C4-2B (cell line): ENCODE measurements at regions not wholly inside any gene's neighbourhood (a gene's known extent, or its start where the extent isn't known, plus 50 kb on each side); places are given as distances from the start of the nearest gene placed in this dataset.

Experiments used
- H3K27ac ChIP-seq: fragments of 450-650 bp; 2 replicates; pipeline ENCODE4 v1.5.1; 2017
- ZFX ChIP-seq: fragments of 450-650 bp; IDR thresholded peaks from 2 replicates; pipeline ENCODE4 v1.6.1; 2017
- TF ChIP-seq, protein P1 (sequence below): fragments of 450-650 bp; conservative IDR thresholded peaks from 2 replicates; pipeline ENCODE4 v1.5.1; 2017; ENCODE audit warnings: mild to moderate bottlenecking

- TF ChIP-seq ZFX = no peak
- TF ChIP-seq, protein P1, sequence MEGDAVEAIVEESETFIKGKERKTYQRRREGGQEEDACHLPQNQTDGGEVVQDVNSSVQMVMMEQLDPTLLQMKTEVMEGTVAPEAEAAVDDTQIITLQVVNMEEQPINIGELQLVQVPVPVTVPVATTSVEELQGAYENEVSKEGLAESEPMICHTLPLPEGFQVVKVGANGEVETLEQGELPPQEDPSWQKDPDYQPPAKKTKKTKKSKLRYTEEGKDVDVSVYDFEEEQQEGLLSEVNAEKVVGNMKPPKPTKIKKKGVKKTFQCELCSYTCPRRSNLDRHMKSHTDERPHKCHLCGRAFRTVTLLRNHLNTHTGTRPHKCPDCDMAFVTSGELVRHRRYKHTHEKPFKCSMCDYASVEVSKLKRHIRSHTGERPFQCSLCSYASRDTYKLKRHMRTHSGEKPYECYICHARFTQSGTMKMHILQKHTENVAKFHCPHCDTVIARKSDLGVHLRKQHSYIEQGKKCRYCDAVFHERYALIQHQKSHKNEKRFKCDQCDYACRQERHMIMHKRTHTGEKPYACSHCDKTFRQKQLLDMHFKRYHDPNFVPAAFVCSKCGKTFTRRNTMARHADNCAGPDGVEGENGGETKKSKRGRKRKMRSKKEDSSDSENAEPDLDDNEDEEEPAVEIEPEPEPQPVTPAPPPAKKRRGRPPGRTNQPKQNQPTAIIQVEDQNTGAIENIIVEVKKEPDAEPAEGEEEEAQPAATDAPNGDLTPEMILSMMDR = no peak
- H3K27ac ChIP-seq = no peak overlapping the region
Observed at GRCh38 chr10:105679781-105680180, 1038.7 kb downstream of the SORCS3 start.

DNA sequence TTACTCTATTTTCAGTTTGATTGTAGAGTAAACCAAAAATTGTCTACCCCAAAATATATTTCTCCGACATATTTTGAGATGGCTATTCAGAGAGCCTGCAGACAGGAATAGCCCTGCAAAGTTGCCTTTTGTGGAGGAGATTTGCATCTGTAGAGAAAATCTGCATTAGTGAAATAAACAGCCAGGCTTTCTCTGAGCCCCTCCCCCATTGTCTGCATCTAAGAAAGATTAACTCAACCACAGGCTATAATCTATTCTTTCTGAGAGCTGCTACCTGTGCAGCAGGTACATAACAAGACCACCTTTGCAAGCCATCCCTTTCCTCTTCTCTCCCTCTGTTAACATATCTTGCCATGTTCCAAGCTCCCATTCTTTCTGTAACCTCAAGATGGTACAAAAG lies 1034.2 kb downstream of the SORCS3 start:
- no peak for TF ChIP-seq ZFX
- TF ChIP-seq, protein P1 = no peak
- H3K27ac ChIP-seq = no peak overlapping the region

DNA sequence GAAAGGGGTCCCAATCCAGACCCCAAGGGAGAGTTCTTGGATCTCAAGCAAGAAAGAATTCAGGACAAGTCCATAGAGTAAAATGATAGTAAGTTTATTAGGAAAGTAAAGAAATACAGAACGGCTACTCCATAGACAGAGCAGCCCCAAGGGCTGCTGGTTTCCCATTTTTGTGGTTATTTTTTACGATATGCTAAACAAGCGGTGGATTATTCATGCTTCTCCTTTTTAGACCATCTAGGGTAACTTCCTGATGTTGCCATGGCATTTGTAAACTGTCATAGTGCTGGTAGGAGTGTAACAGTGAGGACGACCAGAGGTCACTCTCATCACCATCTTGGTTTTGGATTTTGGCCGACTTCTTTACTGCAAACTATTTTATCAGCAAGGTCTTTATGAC lies 1033.4 kb downstream of the SORCS3 start:
- TF ChIP-seq, protein P1 = no peak
- TF ChIP-seq ZFX = no peak
- H3K27ac ChIP-seq = no peak overlapping the region

DNA sequence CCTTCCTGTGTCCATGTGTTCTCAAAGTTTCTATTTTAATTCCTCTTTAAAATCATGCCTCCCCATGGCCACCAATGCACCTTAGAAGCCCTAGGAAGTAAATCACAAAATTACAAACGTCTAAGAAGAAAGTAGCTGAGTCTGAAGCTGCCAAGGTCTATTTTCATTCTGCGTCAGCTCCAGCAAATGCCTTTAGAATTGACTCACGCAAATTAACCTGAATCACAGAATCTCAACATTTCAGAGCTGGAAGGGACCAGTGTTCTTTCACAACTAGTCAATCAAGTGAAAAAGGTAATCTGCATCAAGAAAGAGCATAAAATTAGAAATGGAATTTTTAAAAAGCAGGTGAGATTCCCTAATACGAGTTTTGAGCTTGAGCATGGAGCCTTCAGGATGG lies 1017.6 kb downstream of the SORCS3 start:
- no peak overlapping the region for H3K27ac ChIP-seq
- TF ChIP-seq, protein P1 = no peak
- TF ChIP-seq ZFX = no peak

GRCh38 chr10:105656856-105657255 lies 1015.8 kb downstream of the SORCS3 start:
- TF ChIP-seq ZFX = no peak
- TF ChIP-seq, protein P1 = no peak
- H3K27ac ChIP-seq = no peak overlapping the region

- no peak overlapping the region for H3K27ac ChIP-seq
- no peak for TF ChIP-seq ZFX
- TF ChIP-seq, protein P1 = no peak
Observed at GRCh38 chr10:105650306-105650705, 1009.2 kb downstream of the SORCS3 start.

GRCh38 chr10:105647354-105647753 lies 1006.3 kb downstream of the SORCS3 start:
- no peak overlapping the region for H3K27ac ChIP-seq
- no peak for TF ChIP-seq ZFX
- TF ChIP-seq, protein P1 = no peak
